HG03342 (cell line): ENCODE measurements at regions not wholly inside any gene's neighbourhood (a gene's known extent, or its start where the extent isn't known, plus 50 kb on each side); places are given as distances from the start of the nearest gene placed in this dataset.
"Not testable (repeated sequence)": the region's sequence is repeated elsewhere in the genome, so short reads cannot be mapped to it uniquely, and the experiment has no call there.

ENCODE experiments used
- ATAC-seq: cut with Tn5 transposase; IDR thresholded peaks from one replicate; pipeline ENCODE4 v1.9.1; 2021; ENCODE audit warnings: mild to moderate bottlenecking, moderate library complexity; ENCODE audit not compliant: unreplicated experiment

DNA sequence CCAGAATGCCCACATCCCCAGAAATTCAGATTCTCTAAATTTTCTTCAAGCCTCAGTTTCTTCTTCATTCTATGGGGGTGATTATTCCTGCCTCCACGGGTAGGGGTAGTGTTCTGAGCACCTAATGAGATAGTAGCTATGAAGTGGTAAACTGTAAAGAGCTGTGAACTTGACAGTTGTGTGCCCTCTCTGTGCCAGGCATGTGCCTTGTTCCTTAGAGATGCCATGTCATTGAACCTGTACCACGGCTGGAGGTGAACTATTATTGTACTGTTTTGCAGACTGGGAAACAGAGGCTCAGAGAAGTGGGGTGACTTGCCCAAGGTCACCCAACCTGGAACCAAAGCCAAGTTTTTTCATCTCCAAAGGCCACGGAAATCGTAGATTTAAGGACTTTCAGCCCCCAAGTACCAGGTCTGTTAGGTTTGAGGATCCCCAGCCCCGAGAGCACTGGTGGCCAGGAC lies 67.7 kb upstream of the SIRPA start:
- no peak for ATAC-seq

DNA sequence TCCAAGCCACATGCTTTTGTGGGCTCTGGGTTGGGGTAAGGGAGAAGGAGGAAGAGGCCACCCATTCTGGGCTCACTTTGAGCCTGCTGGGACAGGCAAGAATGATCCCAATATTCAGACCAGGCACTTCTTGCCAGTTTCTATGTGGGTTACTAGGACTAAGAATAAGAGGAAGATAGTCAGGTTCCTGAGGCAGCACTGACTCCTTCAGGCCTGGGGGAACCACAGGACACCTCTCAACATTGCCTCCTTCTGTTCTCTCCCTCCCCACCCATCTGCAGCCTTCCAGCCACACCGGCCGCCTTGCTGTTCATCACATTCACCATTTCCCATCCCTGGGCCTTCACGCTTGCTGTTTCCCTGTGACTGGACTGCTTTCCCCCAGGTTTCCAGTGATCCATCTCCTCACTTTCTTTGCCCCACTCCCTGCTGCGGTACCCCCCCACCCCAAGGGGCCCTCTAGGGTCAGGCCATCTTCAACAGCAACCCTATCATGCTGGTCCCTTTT lies 69.2 kb upstream of the SIRPA start:
- no peak for ATAC-seq

DNA sequence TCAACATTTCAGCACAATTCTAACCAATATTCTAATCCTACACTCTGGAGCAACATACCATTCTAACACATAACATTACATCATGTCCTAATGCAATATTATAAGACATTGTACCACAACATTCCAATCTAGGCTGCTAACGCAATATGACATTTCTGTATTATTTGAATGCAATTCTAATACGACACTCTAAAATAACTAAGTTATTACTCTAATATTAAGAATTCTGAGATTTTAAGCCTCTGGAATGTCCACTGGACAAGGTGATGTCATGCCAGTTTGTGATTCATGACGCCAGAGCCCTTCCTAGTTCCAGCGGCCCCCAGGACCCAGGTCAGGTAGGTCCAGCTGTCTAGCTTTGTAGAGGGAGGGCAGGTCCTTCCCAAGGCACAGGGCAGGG lies 69.7 kb upstream of the SIRPA start:
- no peak for ATAC-seq

DNA sequence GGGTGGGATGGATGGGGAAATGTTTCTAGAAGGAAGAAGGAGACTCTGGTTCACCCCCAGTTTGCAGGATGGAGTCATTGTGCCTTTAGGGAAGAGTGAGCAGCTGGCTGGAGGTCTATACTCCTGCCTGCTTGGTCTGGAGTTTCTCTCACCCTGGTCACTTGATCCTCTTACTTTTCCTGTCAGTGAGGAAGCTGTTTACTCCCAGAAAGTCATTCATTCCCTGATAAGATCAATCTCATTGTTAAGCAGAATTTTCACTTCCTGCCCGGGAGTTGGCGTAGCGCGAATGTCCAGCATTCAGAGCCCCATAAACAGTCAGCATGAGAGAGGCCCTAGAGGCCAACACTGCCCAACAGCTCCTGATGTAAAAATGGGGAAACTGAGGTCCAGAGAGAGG lies 70.4 kb upstream of the SIRPA start:
- ATAC-seq: no peak

DNA sequence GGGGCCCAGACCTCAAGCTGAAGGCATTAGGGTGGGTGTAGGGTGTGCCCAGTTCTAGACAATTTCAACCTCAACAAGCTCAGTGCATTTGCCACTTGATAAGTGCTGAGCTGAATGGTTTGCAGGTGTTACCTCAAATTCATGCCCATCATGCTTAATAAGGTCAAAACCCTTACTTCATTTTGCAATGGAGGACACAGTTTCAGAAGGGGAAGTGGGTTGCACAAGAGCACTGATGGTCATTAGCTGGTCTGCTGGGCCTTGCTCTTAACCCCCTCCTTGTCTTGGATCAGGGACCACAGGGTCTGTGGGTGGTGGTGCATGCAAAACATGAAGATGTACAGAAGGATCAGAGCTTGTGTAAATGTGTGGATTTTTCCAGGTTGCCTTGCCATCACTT lies 71.0 kb upstream of the SIRPA start:
- ATAC-seq: no peak

DNA sequence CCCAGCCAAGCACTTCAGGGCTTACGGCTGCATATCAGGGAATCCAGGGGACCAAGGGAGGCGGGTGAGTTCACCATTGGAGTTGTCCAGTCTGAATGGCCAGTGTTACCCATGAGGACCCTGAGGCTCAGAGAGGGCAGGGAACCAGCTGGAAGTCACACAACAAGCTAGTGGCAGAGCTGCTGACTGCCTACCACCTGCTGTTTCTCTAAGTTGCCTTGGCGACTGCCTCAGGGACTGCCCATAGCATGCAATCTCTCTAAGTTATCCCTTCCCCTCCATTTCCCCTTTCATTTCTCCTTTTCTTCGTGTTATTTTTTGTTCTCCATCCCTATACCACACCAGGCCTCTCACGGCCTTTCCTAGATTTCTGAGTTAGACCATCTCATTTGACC lies 71.8 kb upstream of the SIRPA start:
- ATAC-seq: no peak

DNA sequence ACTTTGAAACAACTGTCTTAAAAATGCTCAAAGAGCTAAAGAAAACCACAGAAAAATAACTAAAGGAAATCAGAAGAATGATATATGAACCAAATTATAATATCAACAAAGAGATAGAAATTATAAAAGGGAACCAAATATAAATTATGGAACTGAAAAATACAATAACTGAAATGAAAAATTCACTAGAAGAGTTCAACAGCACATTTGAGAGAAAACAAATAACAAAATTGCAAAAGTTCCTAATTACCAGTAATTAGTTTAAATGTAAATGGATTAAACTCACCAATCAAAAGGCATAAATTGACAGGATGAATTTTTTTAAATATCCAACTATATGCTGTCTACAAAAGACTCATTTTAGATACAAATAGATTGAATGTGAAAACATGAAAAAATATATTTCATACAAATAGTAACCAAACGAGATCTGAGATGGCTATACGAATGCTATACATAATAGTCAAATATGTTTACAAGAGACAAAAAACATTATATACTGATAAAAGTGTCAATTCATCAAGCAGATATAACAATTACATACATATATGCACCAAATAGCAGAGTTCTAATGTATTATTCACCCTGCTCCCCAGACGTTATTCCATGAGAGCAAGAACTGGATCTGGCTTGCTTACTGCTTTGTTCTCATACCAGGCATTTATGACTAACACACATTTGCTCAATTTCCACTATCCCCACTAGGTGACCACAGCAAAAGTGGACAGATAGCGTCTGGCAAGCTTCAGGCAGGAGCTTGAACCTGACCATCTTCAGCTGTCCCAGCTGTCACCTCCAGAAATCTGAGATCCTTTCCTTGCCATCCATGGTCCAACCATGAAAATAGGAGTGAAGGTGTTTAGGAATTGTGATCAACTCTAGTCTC lies 72.4 kb upstream of the SIRPA start:
- ATAC-seq: no peak

DNA sequence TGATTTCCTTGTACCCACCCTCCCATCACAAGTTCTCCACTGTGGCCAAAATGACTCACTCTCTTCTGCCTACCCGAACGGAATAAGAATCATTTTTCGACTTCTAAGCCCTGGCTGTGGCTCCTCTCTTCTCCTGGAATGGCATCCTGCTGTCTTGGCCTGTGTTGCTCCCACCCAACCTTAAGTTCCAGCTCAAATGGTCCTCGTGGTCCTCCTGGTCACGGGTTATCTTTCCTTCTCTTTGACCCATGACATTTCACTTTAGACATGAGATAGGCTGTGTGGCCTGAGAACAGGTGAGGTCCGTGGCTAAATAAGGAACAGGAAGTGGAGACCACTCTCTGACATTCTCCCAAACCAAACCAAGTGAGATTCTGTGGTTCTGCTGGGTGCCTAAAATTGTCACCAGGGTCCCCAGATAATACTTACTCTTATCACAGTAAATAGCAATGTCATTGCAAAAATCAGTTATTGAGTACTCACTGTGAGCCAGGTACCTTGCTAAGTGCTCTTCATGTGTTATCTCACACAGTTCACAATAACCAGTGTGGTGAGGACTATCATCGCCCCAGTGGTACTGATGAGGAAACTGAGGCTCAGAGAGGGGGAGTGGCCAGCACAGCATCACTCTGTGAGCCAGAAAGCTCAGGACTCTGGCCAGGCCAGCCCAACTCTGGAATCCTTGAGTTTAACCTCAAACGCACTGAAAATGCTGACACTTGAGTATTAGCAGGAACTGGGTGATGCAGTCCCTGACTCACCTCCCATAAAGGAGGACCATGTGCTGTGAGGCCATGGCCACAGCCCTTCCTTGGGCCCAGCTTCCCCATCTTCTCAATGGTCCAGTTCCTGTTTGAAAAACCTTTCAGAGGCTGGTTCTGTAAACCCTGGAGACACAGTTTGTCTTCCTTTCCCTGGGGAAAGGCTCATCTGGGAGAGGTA lies 74.8 kb upstream of the SIRPA start:
- no peak for ATAC-seq

DNA sequence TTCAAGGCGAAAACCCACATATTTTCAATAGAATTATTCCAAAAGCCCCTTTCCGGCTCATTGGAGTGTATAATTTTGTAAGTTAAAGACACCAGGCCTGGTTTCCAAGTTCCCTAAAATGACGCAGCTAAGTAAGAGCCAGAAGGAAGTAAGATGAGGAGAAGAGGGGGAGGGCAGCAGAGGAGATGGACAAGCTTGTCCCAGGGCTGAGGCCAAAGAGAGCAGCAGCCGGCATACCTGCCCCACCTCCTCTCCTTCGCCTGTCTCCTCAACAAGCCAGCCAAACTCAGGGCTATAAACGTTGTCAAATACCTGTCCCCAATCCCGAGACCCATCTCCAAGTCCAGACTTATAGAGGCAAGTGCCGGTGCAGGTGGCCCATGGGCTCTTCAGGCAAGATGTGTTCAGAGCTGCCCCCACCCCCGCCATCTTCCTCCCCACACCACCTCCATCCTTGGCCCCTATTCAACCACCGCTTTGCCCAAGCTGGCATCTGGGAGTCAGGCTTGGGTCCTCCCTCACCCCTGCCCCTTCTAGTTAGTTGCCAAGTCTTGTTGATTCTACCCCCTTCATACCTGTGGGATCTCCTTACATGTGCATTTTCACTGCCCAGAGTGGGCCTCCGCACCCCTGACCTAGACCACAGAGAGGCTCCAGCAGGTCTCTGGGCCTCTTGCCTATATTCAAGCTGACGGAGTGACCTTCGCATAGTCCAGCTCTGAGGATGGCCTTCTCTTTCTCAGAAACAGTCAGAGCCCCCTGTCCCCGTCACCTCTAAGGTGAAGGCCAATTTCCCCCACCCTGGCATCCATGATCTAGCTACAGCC lies 75.7 kb upstream of the SIRPA start:
- ATAC-seq: no peak

DNA sequence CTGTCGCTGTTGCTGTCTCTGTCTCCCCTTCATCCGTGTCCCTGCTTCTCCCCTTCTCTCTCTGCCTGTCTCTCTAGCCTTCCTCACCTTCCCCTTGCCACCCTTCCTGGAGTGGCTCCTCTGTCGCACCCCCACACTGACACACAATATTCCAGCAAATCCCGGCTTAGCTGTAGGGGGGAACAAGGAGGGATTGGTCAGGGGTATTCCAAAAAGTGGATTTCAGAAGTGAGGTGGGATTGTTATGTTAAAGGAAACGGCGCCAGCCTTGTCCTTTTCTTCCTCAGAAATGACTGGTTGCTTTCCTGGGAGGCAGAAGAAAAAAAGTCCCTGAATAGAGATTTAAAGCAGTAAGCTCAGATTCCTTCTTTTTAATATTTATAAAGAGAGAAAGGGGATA lies 76.3 kb upstream of the SIRPA start:
- no peak for ATAC-seq

DNA sequence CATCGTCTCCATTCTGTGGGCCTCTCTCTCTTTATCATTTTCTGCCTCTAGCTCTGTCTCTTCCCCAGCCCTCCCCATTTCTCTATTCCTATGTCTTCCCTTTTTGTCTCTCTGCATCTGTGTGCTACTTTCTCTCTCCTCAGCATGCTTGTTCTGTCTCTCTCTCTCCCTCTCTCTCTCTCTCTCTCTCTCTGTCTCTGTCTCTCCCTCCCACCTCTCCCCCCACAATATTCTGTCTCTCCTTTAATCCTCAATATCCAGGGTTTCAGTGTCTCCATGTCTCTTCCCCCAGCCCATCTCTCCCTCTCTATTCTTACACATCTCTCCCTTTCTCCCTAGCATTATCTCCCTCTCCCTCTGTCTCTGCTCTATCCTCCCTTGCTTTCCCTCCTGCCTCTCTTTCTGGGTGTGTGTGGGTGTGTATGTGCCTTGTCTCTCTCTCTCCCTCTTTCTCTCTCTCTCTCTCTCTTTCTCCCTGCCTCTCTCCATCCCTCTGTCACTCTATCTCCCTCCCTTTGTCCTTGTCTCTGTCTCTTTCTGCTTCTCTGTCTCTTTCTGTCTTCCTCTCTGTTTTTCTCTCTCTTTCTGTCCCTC lies 76.9 kb upstream of the SIRPA start:
- no peak for ATAC-seq

DNA sequence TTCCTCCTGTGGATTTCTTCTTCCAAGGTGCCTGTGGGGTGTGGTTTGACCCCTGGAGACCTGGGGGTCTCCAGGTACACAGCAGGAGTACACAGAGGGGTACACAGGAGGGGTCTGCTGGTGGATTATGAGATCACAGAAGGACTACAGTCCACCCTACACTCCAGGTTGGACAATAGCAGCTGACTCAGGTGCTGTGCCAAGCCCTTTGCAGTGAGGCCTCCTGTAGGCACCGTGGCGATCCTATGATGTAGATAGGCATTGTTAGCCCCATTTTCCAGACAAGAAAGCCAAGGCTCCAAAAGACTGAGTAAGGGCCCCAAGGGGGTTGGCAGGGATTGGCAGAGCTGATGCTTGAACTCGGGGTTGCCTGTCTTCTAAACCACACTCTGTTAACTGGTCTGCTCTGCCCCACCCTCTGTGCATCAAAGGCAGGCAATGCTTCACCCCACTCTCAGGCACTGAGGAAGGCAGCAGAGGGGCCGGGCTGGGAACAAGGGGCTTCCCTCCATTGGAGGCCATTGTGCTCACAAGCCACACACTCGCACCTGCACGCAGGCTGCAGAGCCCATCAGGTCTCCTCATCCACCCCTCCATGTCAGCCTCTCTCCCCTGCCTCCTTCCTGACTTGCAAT lies 77.5 kb upstream of the SIRPA start:
- ATAC-seq: no peak

DNA sequence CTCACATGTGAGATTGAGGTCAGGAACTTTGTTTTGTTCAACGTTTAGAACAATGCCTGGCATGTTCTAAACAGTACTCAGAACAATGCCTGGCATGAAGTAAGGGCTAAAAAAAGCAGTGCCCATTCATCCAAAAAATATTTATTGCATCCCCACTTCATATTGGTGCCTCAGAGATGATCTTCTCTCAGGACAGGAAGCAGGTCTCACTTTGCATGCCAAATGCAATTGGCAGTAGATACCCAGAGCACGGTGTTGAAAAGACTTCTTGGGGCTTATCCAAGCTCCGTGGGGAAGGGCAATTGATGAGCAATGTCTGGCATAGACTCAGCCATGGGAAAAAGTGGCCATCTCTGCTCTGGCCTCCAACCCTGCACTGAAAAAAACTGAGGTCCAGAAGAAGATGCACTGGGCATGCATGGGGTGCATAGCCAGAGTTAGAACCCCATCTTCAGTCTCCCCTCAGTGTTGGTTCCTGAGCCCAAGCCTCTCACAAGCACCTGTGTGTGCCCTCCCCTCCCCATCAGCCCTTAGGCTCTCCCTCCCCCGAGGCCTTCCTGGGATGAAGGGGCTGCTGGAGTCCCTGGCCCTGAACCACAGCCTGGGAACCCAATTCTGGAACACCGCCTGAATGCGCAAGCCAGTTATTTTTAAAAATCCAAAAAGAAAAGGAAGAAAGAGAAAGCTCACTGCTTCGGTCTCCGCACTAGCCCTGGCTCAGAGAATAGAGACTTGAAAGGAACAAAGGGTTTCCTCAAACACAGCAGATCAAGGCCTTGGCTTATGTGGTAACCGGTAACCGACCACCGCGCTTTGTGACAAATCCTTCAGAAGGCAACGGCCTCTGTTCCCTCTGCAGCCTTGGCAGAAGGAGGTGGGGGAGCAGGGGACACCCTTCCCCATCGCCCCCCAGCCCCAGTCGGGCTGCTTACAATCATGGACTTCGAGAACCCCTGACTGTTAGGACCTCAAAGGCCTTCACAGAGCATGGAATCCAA lies 78.5 kb upstream of the SIRPA start:
- ATAC-seq: no peak

DNA sequence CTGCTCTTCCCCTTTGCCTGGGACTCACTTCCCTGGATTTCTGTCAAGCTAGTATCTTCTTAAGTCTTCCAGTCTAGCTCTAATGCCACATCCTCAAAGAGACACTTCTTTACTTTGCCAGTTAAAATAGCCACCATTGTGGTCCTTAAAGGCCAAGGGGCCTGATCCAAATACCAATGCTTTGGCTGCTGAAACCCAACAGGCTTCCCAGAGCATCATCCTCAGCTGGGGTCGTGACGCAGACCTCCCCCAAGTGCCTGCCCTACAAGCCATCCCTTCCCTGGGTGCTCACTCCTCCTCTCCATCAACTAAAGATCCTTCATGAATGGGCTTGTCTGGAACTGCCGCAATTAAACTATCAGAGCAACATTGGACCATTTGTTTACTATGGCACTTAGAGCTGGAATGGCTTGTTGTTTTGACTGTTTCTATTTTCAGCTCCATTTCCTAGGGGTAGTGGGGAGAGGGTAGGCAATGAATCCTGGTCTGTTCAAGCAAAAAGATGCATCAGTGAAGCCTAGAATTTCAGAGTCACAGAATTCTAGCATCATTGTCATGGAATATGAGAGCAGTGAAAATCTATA lies 79.6 kb upstream of the SIRPA start:
- ATAC-seq: no peak

DNA sequence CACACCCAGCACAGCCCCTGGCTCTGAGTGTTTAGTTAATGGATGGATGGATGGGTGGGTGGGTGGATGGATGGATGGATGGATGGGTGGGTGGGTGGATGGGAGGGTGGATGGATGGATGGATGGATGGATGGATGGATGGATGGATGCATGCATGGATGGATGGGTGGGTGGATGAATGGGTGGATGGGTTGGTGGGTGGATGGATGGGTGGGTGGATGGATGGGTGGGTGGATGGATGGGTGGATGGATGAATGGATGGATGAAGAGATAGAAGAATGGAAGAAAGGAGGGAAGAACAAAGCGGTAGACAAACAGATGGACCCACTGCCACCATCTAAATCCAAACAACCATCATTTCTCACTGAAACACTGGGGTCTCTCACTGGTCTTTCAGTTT lies 80.3 kb upstream of the SIRPA start:
- not testable (repeated sequence) for ATAC-seq

DNA sequence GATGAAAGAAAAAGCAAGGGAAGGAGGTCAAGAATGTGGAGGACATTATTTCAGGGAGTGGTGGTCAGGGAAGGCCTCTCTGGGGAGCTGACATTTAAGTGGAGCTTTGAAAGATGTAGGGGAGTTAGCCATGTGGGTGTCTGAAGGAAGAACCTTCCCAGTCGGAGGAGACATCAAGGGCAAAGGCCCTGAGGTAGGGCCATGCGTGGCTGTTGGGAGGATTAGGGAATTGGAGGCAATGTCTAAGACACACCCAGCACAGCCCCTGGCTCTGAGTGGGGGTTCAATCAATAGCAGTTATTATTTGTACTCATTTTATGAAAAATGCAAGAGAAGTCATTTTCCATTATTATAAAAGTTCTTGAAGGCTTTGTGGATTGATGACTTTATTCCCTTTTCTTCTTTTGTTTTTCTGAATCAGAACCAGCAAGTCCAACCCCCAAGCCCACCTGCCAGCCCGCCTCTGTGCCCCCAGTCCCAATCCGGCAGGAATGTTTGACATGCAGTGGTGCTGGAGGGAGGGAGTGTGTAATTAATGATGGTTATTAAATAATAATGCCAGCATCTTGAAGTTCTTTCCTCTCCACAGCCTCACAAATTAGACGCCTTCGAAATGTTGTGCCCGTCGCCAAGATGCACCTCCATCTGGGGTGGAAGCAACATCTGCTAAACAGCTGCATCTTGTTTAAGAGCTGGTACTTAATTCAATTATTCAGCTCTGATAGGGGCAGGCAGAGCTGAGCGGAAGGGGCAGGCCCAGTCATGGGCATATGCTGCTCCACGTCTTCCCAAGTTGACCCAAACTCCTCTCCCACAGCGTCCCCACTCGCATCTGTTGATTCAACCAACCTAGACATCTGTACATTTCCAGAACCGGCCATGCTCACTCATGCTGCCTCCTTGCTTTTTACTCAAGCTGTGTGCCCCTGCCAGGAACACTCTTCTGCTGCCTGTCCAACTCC lies 81.3 kb upstream of the SIRPA start:
- no peak for ATAC-seq

DNA sequence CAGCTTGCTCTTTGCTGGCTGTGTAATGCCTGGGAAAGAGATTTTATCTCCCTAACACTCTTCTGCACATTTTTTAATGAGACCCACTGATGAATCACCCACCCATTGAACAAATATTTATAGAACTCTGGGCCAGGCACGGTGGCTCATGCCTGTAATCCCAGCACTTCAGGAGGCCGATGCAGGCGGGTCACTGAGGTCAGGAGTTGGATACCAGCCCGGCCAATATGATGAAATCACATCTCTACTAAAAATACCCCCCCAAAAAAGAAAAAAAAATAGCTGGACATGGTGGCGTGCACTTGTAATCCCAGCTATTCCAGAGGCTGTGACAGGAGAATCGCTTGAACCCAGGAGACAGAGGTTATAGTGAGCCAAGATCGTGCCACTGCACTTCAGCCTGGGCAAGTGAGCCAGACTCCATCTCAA lies 82.1 kb upstream of the SIRPA start:
- no peak for ATAC-seq
